Neural progenitor cell (in vitro differentiated cells): ENCODE measurements at regions not wholly inside any gene's neighbourhood (a gene's known extent, or its start where the extent isn't known, plus 50 kb on each side); places are given as distances from the start of the nearest gene placed in this dataset.

Experiments
- CTCF ChIP-seq: fragments of 200-600 bp; sonication (generic); IDR thresholded peaks from 2 replicates; pipeline ENCODE4 v1.5.1; 2017; ENCODE audit warnings: antibody characterized with exemption, mild to moderate bottlenecking
- EZH2 ChIP-seq: fragments of 200-600 bp; sonication (generic); IDR thresholded peaks from 2 replicates; pipeline ENCODE4 v1.6.1; 2017; ENCODE audit warnings: antibody characterized with exemption, mild to moderate bottlenecking, moderate library complexity
- EZH2phosphoT487 ChIP-seq: fragments of 200-600 bp; sonication (generic); IDR thresholded peaks from 2 replicates; pipeline ENCODE4 v1.6.1; 2017; ENCODE audit warnings: antibody characterized with exemption

GRCh38 chr2:221715523-221716247, 143.6 kb upstream of the EPHA4 start:
- TF ChIP-seq EZH2 (no peak), EZH2phosphoT487 (no peak), CTCF (no peak)
